Panc1 (cell line): ENCODE measurements at regions not wholly inside any gene's neighbourhood (a gene's known extent, or its start where the extent isn't known, plus 50 kb on each side); places are given as distances from the start of the nearest gene placed in this dataset.

Experiments
- ATAC-seq: fragments of 200-7000 bp; cut with Tn5 transposase; 2 replicates; pipeline ENCODE4 v1.9.1; 2020; ENCODE audit warnings: mild to moderate bottlenecking, moderate library complexity
- BruUV-seq: library from RNA; stranded (reverse); fragments of 400-500 nt; replicated peaks from 2 replicates; lab custom pipeline; 2021; lab: Mats Ljungman, UMichigan
- CTCF ChIA-PET: fragments of 300-600 bp; sonication (Branson Sonifier 250); formaldehyde crosslinking; loops from one replicate; lab custom pipeline; 2022; ENCODE audit warnings: antibody characterized with exemption; lab: Charles Lee
- POLR2A ChIA-PET: fragments of 300-600 bp; sonication (Branson Sonifier 250); formaldehyde crosslinking; loops from one replicate; lab custom pipeline; 2022; ENCODE audit warnings: antibody characterized with exemption; lab: Charles Lee
- DNase-seq: peaks from one replicate; pipeline ENCODE4 v3.0.0-alpha.2; 2010; ENCODE audit warnings: low read depth, low spot score
- H3K27ac ChIP-seq: 2 replicates; pipeline ENCODE4 v1.5.1; 2011; ENCODE audit warnings: mild to moderate bottlenecking, low read length, inconsistent platforms
- H3K27me3 ChIP-seq: fragments of 200-500 bp; sonication (Bioruptor generic); 2 replicates; pipeline ENCODE4 v1.6.0; 2014; ENCODE audit warnings: low read length, inconsistent platforms; ENCODE audit not compliant: control insufficient read depth, insufficient read depth
- H3K36me3 ChIP-seq: fragments of 200-500 bp; sonication (Bioruptor generic); 2 replicates; pipeline ENCODE4 v1.5.1; 2014; ENCODE audit warnings: inconsistent platforms, mild to moderate bottlenecking, low read length, moderate library complexity; ENCODE audit not compliant: control insufficient read depth, insufficient read depth
- H3K4me1 ChIP-seq: 2 replicates; pipeline ENCODE4 v1.5.1; 2011; ENCODE audit warnings: inconsistent platforms, mild to moderate bottlenecking, low read length, moderate library complexity; ENCODE audit not compliant: control insufficient read depth, insufficient read depth
- H3K4me3 ChIP-seq, 2 experiments: 2 replicates each; pipeline ENCODE4 v1.5.1; 2011 to 2012; ENCODE audit warnings: low read depth in 2 of 2, low read length in 2 of 2, mild to moderate bottlenecking in 2 of 2, inconsistent platforms in 1 of 2, moderate library complexity in 1 of 2
- H3K9me3 ChIP-seq: fragments of 200-500 bp; sonication (Bioruptor generic); 2 replicates; pipeline ENCODE4 v1.5.1; 2014; ENCODE audit warnings: low read depth, mild to moderate bottlenecking, inconsistent platforms, low read length, moderate library complexity; ENCODE audit not compliant: control insufficient read depth, insufficient read depth
- POLR2AphosphoS5 ChIP-seq: IDR thresholded peaks from 2 replicates; pipeline ENCODE4 v1.6.1; 2012; ENCODE audit warnings: mild to moderate bottlenecking, low read depth, low read length, moderate library complexity
- SIN3A ChIP-seq: IDR thresholded peaks from 2 replicates; pipeline ENCODE4 v1.6.1; 2012; ENCODE audit warnings: low read depth, mild to moderate bottlenecking, low read length, moderate library complexity, borderline replicate concordance; ENCODE audit not compliant: insufficient read depth
- TCF7L2 ChIP-seq: IDR thresholded peaks from 2 replicates; pipeline ENCODE4 v1.6.1; 2011; ENCODE audit warnings: mild to moderate bottlenecking, low read depth, low read length, inconsistent platforms
- in situ Hi-C: cut with HindIII; loops from 2 replicates; pipeline ENCODE4 v1.10.0; 2016; ENCODE audit warnings: low sequenced_read_pairs, low pct_unique_long_range_greater_than_20kb
- intact Hi-C: fragments of 100-400 bp; cut with micrococcal nuclease; formaldehyde crosslinking; loops from one replicate; pipeline ENCODE4 v1.10.0; 2022; ENCODE audit not compliant: unreplicated experiment
- TF ChIP-seq, protein P1 (sequence below), 2 experiments: IDR thresholded peaks; 2 replicates each; pipeline ENCODE4 v1.6.1; 2011 to 2012; ENCODE audit warnings: low read depth in 2 of 2, control low read depth in 1 of 2, low read length in 1 of 2, mild to moderate bottlenecking in 1 of 2, moderate library complexity in 1 of 2; ENCODE audit not compliant: insufficient read depth in 1 of 2
- TF ChIP-seq, protein P2 (sequence below): fragments of 450-650 bp; IDR thresholded peaks from 2 replicates; pipeline ENCODE4 v1.5.1; 2017; ENCODE audit warnings: mild to moderate bottlenecking

DNA sequence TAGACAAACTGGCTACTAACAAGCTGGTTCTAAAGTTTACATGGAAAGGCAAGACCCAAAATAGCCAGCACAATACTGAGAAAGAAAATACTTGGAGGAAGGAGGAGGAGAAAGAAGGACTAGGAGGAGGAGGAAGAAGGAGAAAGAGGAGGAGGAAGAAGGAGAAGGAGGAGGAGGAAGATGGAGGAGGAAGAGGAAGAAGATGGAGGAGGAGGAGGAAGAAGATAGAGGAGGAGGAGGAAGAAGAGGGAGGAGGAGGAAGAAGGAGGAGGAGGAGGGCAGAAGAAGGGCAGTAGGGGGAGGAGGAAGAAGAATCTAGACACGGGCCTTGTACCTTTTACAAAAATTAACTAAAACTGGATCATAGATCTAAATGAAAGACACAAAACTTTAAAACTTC is 92.6 kb downstream of the METTL4 start:
- intact Hi-C loops, result no loop called here
- in situ Hi-C loops, result no loop called here
- H3K36me3 ChIP-seq, result no peaks in the 10 kb centered on the region
- no peak overlapping the region for H3K4me3 ChIP-seq
- TF ChIP-seq TCF7L2 (no peak), SIN3A (no peak), POLR2AphosphoS5 (no peak)
- TF ChIP-seq, protein P1, sequence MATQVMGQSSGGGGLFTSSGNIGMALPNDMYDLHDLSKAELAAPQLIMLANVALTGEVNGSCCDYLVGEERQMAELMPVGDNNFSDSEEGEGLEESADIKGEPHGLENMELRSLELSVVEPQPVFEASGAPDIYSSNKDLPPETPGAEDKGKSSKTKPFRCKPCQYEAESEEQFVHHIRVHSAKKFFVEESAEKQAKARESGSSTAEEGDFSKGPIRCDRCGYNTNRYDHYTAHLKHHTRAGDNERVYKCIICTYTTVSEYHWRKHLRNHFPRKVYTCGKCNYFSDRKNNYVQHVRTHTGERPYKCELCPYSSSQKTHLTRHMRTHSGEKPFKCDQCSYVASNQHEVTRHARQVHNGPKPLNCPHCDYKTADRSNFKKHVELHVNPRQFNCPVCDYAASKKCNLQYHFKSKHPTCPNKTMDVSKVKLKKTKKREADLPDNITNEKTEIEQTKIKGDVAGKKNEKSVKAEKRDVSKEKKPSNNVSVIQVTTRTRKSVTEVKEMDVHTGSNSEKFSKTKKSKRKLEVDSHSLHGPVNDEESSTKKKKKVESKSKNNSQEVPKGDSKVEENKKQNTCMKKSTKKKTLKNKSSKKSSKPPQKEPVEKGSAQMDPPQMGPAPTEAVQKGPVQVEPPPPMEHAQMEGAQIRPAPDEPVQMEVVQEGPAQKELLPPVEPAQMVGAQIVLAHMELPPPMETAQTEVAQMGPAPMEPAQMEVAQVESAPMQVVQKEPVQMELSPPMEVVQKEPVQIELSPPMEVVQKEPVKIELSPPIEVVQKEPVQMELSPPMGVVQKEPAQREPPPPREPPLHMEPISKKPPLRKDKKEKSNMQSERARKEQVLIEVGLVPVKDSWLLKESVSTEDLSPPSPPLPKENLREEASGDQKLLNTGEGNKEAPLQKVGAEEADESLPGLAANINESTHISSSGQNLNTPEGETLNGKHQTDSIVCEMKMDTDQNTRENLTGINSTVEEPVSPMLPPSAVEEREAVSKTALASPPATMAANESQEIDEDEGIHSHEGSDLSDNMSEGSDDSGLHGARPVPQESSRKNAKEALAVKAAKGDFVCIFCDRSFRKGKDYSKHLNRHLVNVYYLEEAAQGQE (IDR thresholded peaks at IDR 0.05; ENCODE audit: insufficient read depth in 1 of 2, low read depth in 2 of 2, low read length in 1 of 2), result no peak
- TF ChIP-seq, protein P2, sequence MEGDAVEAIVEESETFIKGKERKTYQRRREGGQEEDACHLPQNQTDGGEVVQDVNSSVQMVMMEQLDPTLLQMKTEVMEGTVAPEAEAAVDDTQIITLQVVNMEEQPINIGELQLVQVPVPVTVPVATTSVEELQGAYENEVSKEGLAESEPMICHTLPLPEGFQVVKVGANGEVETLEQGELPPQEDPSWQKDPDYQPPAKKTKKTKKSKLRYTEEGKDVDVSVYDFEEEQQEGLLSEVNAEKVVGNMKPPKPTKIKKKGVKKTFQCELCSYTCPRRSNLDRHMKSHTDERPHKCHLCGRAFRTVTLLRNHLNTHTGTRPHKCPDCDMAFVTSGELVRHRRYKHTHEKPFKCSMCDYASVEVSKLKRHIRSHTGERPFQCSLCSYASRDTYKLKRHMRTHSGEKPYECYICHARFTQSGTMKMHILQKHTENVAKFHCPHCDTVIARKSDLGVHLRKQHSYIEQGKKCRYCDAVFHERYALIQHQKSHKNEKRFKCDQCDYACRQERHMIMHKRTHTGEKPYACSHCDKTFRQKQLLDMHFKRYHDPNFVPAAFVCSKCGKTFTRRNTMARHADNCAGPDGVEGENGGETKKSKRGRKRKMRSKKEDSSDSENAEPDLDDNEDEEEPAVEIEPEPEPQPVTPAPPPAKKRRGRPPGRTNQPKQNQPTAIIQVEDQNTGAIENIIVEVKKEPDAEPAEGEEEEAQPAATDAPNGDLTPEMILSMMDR, result no peak
- no peak for ATAC-seq
- POLR2A ChIA-PET, result no interaction called here
- no peak overlapping the region for H3K27ac ChIP-seq
- H3K27me3 ChIP-seq, result no peaks in the 10 kb centered on the region
- no peak for DNase-seq
- CTCF ChIA-PET, result no interaction called here
- no peaks in the 10 kb centered on the region for H3K4me1 ChIP-seq
- H3K9me3 ChIP-seq, result no peaks in the 10 kb centered on the region
- no TSS peak for BruUV-seq

DNA sequence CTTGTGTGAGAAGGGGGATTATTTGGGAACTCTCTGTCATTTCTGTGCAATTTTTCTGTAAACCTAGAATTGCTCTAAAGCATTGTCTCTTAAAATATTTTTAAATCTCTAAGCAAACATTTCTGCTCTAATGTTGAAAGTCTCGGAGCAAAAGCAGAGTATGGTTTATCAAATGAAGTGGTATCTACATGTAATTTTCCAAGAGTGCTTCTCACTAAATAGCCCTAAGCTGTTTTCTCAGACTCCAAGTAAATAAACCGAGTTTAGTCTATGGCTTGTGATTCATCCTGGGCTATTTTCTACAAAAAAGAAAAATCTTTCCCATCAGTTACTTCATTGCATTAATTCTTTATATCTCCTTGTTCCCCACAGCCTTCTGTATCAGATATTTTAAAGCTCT is 90.8 kb downstream of the METTL4 start:
- in situ Hi-C loops, result no loop called here
- Histone ChIP-seq H3K4me1 (no peaks in the 10 kb centered on the region), H3K9me3 (no peaks in the 10 kb centered on the region), H3K36me3 (no peaks in the 10 kb centered on the region), H3K27ac (no peak overlapping the region), H3K4me3 (no peak overlapping the region), H3K27me3 (no peaks in the 10 kb centered on the region)
- intact Hi-C loops, result no loop called here
- POLR2A ChIA-PET, result no interaction called here
- CTCF ChIA-PET, result no interaction called here
- no TSS peak for BruUV-seq
- no peak for ATAC-seq
- TF ChIP-seq, protein P2, result no peak
- TF ChIP-seq POLR2AphosphoS5 (no peak), SIN3A (no peak)
- no peak for DNase-seq
